ENCODE measurements at regions not wholly inside any gene's neighbourhood (a gene's known extent, or its start where the extent isn't known, plus 50 kb on each side); places are given as distances from the start of the nearest gene placed in this dataset.

DNA sequence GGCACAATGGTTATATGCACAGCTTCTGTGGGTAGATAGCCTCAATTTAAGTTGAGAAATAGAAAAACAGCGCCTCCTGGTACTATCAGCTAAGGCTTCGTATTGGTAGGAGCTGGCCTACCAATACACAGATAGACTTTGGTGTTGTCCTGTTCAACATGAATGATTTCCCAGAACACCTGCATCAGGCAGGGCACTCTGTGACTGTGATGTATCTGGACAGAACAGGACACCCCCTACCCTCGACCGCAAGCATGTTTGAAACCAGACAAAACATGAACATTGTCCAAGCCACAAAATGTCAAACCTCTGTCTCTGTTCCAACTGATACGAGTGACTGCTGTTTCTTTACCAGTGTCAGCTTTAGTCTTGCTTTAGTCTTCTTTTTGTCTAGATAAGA lies 144.9 kb downstream of the HAPSTR1 start:
- TF ChIP-seq, protein P1, sequence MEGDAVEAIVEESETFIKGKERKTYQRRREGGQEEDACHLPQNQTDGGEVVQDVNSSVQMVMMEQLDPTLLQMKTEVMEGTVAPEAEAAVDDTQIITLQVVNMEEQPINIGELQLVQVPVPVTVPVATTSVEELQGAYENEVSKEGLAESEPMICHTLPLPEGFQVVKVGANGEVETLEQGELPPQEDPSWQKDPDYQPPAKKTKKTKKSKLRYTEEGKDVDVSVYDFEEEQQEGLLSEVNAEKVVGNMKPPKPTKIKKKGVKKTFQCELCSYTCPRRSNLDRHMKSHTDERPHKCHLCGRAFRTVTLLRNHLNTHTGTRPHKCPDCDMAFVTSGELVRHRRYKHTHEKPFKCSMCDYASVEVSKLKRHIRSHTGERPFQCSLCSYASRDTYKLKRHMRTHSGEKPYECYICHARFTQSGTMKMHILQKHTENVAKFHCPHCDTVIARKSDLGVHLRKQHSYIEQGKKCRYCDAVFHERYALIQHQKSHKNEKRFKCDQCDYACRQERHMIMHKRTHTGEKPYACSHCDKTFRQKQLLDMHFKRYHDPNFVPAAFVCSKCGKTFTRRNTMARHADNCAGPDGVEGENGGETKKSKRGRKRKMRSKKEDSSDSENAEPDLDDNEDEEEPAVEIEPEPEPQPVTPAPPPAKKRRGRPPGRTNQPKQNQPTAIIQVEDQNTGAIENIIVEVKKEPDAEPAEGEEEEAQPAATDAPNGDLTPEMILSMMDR (conservative IDR thresholded peaks at IDR 0.05; ENCODE audit: low read depth, low read length), result no peak
- no peak for TF ChIP-seq EZH2 (IDR thresholded peaks at IDR 0.05; ENCODE audit: borderline replicate concordance, low read depth, low read length, poor library complexity, severe bottlenecking)
